ENCODE measurements at regions not wholly inside any gene's neighbourhood (a gene's known extent, or its start where the extent isn't known, plus 50 kb on each side); places are given as distances from the start of the nearest gene placed in this dataset.

DNA sequence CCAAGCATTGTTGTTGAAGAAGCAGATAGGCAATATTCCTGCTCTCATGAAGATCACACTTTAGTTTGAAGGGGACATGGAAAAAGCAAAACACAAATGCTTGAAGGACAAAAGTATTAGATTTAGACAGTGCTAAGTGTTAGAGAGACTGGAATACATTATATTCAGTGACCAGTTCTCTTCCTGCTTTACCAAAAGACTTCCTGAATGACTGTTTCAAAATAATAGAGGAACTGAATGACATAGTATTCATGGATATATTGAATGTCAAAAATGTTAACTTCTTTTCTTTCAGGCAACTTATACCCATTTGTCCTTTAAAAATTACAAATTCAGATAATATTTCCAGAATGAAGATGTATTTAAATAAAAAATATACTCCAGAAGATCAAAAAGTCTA is 178.0 kb upstream of the IVNS1ABP start:
- TF ChIP-seq, protein P1, sequence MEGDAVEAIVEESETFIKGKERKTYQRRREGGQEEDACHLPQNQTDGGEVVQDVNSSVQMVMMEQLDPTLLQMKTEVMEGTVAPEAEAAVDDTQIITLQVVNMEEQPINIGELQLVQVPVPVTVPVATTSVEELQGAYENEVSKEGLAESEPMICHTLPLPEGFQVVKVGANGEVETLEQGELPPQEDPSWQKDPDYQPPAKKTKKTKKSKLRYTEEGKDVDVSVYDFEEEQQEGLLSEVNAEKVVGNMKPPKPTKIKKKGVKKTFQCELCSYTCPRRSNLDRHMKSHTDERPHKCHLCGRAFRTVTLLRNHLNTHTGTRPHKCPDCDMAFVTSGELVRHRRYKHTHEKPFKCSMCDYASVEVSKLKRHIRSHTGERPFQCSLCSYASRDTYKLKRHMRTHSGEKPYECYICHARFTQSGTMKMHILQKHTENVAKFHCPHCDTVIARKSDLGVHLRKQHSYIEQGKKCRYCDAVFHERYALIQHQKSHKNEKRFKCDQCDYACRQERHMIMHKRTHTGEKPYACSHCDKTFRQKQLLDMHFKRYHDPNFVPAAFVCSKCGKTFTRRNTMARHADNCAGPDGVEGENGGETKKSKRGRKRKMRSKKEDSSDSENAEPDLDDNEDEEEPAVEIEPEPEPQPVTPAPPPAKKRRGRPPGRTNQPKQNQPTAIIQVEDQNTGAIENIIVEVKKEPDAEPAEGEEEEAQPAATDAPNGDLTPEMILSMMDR (conservative IDR thresholded peaks at IDR 0.05; ENCODE audit: low read length): no peak
- DNase-seq (ENCODE audit: low read depth): no peak
- H3K4me3 ChIP-seq (ENCODE audit: low read length): no peak overlapping the region

DNA sequence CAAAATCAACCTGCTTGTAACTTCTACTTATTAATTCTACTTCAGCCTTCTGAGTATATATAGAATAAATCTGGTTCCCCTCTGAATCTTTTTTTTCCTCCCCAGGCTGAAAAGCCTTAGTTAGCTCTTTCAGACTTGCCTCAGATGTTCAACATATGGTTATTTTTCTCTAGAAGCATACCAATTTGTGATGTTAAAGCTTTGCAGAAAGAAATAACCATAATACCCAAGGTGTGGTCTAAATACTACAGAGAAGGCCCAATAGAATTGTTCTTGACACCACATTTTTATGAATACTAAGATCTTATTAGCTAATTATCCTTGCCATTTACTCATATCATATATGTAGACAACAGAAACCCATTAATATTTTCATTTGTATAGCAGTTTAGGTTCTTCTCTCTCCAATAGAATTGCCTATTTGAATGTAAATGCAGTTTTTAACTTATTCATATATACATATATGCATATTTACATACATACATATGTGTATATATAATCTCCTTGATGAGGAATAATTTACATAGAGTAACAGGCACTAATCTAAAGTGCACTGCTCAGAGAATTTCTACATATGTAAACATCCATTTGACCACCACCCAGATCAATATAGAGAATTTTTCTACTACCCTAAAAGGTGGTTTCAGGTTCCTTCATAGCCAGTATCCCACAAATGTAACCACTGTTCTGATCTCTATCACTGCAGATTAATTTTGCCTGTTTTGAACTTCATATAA is 175.2 kb upstream of the IVNS1ABP start:
- no peak for DNase-seq (ENCODE audit: low read depth)
- TF ChIP-seq, protein P1 (conservative IDR thresholded peaks at IDR 0.05; ENCODE audit: low read length): no peak
- H3K4me3 ChIP-seq (ENCODE audit: low read length): no peak overlapping the region

DNA sequence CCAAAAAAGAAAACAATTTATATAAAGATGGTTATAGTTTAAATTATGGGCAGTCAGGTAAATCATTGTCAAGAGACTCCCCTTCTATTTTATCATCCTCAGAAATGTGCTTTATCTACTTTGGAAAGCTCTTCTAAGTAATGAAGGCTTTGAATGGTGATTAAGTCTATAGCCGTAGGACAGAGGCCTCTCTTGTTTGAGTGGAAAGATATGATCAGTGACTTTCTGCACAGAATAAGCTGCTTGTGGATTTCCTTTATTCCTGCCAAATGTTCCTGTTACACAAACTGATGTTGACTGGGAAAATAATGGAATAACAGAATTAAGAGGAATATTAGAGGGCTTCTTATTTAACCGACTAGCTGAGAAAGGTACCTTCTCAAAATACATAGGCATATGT is 174.6 kb upstream of the IVNS1ABP start:
- H3K4me3 ChIP-seq (ENCODE audit: low read length): no peak overlapping the region
- DNase-seq (ENCODE audit: low read depth): no peak
- TF ChIP-seq, protein P1 (conservative IDR thresholded peaks at IDR 0.05; ENCODE audit: low read length): no peak

DNA sequence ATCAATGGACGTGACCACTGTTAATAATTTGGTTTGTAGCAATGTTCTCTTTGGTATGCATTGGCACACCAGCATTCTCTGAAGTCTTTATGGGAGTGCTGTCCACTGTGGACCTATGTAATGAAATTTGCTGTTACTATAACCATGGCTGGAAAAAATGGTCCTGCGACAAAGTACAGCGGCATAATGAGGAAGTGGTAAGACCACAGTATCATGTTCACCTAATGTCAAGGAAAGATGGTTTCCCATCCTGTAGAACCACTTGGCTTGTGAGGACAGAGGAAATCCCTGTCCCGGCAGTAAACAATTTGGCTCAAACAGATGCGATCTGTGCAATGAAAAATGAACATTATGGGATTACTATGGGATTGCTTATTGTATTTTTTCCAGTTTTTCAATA is 173.9 kb upstream of the IVNS1ABP start:
- no peak overlapping the region for H3K4me3 ChIP-seq (ENCODE audit: low read length)
- TF ChIP-seq, protein P1 (conservative IDR thresholded peaks at IDR 0.05; ENCODE audit: low read length): no peak
- DNase-seq (ENCODE audit: low read depth): no peak

DNA sequence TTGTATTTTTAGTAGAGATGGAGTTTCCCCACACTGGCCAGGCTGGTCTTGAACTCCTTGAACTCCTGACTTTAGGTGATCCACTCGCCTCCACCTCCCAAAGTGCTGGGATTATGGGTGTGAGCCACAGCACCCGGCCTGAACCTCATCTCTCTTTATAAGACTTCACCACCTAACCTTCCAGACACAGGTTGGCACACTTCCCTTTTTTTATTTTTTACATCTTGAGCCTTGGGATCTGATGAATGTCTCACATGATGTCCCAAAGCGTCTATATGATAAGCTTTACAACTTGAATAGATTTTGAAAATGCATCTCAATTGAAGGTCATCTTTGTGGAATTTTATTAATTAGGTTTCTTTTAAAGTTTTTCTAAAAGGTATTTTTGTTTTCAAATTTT is 172.4 kb upstream of the IVNS1ABP start:
- no peak for DNase-seq (ENCODE audit: low read depth)
- H3K4me3 ChIP-seq (ENCODE audit: low read length): no peak overlapping the region
- TF ChIP-seq, protein P1 (conservative IDR thresholded peaks at IDR 0.05; ENCODE audit: low read length): no peak

DNA sequence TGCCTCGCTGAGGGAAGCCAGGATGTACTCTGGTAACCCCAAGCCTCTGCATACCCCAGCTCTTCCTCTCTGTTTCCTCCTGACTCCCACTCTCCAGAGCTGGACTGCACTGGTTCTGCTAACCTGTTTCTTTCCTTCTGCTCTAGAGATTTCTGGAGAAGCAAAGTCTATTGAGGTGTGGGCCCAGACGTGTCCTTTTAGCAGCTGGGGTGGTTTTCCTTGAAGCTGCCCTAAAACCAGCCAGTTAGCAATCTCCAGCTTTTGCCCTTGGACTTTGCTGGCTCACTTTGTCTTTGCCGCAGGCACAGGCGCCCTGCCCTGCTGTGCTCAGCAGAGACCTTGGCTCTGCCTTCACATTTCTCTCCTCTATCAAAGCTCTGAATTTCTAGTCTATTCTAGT is 171.8 kb upstream of the IVNS1ABP start:
- no peak for DNase-seq (ENCODE audit: low read depth)
- no peak overlapping the region for H3K4me3 ChIP-seq (ENCODE audit: low read length)
- TF ChIP-seq, protein P1 (conservative IDR thresholded peaks at IDR 0.05; ENCODE audit: low read length): no peak

DNA sequence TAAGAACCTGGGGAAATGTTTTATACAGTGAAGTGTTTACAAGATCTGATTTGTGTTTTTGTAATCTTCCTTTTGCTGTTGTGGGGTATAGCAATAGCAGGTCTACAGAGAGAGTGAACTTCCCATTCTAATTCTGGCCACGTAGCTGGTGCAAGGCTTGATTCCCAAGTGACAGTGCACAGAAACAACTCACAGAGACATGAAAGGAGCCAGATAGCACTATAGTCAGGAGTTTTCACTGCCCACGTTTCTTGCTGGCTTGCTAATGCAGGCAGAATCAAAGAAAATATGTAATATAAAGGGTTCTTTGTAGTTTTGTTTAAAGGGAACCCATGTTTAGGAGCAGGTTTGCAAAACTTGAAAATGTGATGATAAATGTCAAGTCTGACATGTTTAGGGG is 170.9 kb upstream of the IVNS1ABP start:
- TF ChIP-seq, protein P1 (conservative IDR thresholded peaks at IDR 0.05; ENCODE audit: low read length): no peak
- H3K4me3 ChIP-seq (ENCODE audit: low read length): no peak overlapping the region
- DNase-seq (ENCODE audit: low read depth): no peak

All from AG10803 (cell line).